CD4-positive, alpha-beta T cell treated with Interferon alpha-2 for 1 hour (primary cell): ENCODE measurements at regions not wholly inside any gene's neighbourhood (a gene's known extent, or its start where the extent isn't known, plus 50 kb on each side); places are given as distances from the start of the nearest gene placed in this dataset.
"Not testable (repeated sequence)": the region's sequence is repeated elsewhere in the genome, so short reads cannot be mapped to it uniquely, and the experiment has no call there.

Source experiments
- DNase-seq, 2 donors: peaks; one replicate each; pipeline ENCODE4 v3.0.0-alpha.2; 2020 to 2022

DNA sequence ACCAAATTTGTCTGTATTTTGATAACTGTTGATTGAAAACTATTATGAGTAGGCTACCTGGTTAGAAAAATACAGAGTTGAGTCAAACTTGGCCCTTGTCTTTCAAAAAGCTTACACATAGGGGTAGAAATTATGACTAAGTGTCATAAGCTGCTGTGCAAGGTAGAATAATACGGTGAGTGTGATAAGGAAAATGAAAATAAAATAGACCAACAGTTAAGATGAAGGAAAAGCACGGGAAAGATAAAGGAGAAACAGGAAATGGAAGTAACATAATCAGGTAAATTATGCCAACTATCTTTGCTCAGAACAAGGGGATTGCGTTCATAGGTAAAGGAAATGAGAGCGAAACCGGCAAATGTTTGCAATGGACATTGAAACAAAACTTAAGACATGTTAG lies 302.5 kb downstream of the PCDH7 start:
- no peak for DNase-seq

DNA sequence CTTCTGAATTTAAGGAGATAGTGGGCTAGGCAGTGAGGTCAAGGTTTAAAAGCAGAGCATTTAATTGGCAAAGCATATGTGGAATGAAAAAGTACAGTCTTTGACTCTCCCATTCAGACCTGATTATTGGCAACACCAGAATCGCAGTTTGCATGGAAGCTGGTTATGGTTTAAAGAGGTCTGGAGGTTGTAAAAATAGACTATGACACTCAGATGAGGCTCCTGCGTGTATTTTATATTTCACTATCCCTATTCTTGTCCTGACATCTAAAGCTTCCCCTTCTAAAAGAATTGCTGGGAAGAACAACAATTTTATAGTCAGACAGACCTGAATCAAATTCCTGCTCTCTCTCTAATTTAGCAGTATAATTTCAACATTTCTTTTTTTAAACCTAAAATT lies 302.9 kb downstream of the PCDH7 start:
- DNase-seq, result no peak

DNA sequence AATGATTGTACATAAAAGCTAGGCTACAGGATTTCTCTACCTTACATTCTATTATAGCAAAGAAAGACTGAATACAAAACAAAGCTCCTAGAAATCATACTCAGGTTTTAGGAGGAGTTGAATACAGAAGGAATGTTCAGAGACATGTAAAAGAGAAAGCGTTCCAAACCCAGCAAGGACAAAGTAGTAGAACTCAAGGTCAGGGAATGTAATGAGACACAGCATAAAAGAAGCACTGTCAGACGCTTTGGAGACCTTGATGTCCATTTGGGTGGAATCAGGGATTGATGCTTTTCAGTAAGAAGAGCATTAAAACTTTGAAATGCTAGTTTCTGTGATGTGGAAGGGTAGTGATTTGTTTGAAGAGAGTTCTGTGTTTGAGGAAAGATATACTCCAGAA lies 303.6 kb downstream of the PCDH7 start:
- DNase-seq, result no peak

DNA sequence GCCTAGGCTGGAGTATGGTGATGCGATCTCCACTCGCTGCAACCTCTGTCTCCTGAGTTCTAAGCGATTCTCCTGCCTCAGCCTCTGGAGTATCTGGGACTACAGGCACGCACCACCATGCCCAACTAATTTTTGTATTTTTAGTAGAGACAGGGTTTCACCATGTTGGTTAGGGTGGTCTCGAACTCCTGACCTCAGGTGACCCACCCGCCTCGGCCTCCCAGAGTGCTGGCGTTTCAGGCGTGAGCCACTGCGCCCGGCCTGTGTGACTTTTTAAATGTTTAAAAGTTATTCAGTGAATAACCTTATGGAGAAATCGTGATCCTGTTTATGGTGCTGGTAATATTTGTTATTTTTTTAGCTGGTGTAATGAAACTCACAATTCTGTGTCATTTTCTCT lies 304.6 kb downstream of the PCDH7 start:
- DNase-seq, result not testable (repeated sequence)

DNA sequence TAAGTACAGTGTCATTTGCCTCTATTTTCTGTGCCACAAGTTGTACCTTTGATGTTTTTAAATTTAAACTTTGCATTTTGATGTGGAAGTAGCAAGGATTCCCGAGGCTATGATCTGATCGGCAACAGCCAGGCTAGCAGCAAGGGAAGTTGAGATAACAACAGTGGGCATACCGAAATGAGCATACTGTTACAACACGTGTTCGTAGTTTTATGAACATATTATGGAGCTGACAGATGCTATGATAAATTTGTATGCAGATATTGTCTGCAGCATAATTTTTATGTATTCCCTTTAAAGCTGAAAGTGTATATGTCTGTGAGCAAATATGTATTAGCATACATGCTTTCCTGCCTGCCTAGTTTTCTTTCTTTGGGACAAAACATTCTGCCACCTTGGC lies 306.1 kb downstream of the PCDH7 start:
- no peak for DNase-seq

DNA sequence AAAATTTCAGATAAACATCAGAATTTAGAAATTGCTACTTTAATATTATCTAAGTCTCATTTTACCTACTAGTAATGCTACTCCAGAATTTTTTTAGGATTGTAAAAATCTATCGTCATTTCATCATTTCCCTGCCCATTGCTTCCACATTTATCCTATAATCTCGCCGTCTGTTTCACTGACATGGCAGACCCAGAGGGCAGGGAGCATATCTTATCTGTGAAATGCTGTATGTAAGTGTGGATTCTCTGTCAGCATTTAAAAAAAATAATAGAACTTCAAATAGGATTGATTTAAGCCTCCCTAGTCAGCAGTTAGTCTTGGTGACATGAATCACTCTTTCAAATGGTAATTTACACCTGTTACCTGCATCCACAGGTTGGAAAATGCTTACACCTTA lies 314.4 kb downstream of the PCDH7 start:
- DNase-seq, result no peak

DNA sequence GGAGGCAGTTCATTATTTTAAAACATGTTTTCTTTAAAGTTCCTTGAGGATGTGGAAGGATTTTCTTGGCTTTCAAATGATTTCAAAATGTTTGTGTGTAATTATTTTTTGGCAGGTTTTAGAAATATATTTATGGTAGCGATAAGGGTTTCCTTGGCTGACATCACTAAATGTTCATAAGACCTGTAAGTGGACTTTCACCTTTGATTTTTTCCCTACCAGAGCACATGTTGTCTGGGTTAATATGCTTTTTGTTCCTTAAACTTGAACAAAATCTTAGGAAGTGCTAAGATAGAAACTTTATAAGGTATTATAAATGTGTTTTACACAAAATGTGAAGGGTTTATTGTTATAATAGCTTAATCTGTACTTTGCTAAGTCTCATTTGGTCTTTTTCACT lies 315.6 kb downstream of the PCDH7 start:
- no peak for DNase-seq

DNA sequence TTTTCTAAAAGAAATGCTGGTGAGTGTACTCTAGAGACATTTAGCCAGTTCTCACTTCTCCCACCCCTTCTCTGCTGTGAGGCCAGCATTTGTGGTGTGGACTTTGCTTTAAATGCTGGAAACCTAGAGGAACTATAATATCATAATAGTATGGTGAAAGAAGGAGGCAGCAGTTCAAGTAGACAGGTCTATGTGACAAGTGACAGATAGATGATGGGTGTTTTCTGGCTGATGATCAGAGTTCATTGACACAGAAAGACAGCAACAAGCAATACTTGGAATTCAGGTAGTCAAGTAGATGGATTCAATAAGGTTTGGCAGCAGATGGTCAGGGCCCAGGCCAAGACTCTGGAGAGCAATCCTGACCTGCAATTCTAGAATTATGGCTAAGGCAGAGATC lies 317.5 kb downstream of the PCDH7 start:
- DNase-seq, result no peak

DNA sequence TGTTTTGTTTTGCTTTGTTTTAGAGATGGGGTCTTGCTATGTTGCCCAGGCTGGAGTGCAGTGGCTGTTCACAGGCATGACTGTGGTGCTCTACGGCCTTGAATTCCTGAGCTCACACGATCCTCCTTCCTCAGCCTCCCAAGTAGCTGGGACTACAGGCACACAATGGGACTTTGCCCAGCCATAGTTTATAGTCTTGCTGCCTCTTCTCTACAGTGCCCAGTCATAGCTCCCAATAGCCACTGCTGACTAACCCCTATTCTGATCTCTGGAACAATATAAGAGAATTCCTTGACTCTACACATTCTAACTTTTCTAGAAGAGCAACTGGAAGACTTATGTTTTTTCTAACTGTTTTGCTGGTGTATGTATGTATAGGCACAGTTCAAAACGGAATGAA lies 319.2 kb downstream of the PCDH7 start:
- no peak for DNase-seq

DNA sequence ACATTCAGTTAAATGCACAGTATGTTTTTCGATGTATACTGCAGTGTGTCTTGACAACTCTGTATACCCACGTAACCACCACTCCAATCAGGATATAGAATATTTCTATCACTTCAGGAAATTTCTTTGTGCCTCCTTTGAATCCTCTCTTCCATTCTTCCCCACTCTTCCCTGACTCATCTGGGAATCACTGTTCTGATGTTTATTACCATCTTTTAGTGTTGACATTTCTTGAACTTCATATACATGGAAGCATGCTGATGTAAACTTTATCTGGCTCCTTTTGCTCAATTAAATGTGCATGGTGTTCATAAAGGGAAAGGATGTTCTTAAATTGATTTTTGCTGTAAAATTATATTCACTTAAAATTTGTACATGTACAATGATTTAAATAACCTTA lies 319.9 kb downstream of the PCDH7 start:
- DNase-seq, result no peak

DNA sequence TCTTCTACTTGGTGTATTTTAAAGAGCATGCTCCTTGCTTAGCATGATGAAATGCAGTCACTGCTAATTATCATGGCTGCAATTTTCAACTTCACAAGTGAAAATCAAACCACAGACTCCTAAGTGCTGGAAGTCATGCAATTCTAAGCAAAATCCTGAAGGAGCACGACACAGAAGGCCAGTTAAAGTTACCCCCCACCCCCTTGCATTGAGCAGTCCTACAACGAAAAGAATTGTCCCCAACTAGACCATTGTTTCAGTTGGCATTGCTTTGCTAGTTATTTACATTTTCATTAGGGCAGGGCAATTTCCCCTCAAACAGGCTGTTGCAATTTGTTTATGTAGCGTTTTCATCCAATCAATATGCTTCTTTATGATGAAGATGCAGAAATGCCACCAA lies 321.2 kb downstream of the PCDH7 start:
- no peak for DNase-seq

- DNase-seq, result no peak
These were observed 321.7 kb downstream of the PCDH7 start for GRCh38 chr4:31041853-31042252.

- no peak for DNase-seq
These were observed 323.4 kb downstream of the PCDH7 start for GRCh38 chr4:31043382-31044062.

- DNase-seq, result no peak
These were observed 325.0 kb downstream of the PCDH7 start for GRCh38 chr4:31045151-31045550.

DNA sequence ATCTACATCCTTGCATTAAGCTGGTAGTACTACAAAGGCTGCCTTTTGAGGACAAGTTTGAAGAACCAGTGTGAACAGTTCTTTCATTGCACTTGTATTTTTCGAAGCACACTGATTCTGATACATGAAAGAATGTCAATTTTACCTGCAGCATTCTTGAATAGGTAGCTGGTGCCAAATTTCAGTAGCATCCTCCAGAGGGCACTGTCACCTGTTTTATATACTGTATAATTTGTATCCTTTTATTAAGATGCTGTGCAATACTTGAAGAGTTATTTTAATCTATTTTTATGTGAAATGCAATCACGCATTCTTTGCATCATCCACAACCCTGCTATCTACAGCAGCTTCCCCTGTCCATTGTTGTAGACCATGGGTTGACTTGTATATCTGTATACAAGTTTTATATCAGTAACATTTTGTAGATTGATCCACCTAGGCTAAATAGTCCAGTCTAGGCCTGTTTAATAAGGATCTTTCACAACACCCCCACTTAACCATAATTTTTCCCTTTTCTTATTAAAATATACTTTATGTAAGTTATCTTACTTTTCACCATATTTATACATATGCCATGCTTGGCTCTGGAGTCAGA lies 325.7 kb downstream of the PCDH7 start:
- DNase-seq, result no peak

GRCh38 chr4:31051151-31051550 lies 331.0 kb downstream of the PCDH7 start:
- no peak for DNase-seq

DNA sequence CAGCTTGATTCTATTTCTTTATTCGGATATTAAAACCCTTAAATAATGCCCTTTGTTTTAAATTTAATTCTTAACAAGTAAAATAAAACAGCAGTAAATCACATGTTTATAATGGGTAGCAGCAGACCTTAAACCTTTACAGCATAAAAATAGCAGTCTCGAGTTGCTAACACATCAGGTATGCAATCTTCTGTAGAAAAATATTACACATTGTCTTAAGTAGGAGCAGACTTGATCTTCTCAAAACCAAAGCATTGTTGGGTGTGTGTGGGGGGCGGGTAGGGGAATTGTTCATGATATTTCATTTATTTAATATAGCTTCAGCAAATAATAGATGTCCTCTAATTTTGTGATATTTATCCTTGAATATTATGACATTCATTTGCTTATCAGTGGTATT lies 331.4 kb downstream of the PCDH7 start:
- DNase-seq, result no peak

DNA sequence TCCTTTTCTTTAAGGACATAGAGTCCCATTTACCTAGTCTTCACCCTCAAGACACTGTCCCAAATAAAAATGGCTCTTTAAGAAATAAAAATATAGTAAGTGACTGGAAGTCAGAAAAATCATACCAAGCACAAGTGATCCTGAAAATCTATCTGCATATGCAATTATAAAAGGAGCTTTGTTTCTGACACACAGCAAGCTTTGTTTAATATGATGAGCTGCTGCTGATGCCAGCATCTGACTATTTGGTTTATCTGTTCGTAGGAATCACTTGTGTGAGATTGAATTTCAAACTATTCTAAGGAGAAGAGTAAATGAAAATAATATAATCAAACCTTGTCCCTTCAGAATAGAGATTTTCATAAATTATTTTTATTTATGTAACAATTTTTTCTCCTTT lies 332.4 kb downstream of the PCDH7 start:
- DNase-seq, result no peak

DNA sequence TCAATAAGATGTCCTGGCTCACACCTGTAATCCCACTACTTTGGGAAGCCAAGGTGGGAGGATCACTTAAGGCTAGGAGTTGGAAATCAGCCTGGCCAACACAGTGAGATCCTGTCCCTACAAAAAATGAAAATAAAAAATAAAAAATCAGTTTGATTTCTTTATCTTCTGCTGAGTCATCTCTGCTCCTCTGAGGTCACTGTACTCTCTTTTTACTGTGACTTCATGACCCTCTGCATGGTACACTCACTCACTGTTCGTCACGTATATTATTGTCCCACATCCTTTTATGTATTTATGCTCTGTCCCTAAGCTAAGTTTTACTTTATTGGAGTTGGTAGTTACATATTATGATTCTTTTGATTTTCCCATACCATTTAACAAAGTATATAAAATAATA lies 333.3 kb downstream of the PCDH7 start:
- no peak for DNase-seq

- DNase-seq, result no peak
These were observed 334.1 kb downstream of the PCDH7 start for GRCh38 chr4:31054295-31054694.

GRCh38 chr4:31058656-31059055 lies 338.5 kb downstream of the PCDH7 start:
- no peak for DNase-seq

GRCh38 chr4:31059753-31060522 lies 339.8 kb downstream of the PCDH7 start:
- DNase-seq, result no peak

GRCh38 chr4:31065086-31065485 lies 344.9 kb downstream of the PCDH7 start:
- DNase-seq, result no peak
